ENCODE measurements at regions not wholly inside any gene's neighbourhood (a gene's known extent, or its start where the extent isn't known, plus 50 kb on each side); places are given as distances from the start of the nearest gene placed in this dataset.

DNA sequence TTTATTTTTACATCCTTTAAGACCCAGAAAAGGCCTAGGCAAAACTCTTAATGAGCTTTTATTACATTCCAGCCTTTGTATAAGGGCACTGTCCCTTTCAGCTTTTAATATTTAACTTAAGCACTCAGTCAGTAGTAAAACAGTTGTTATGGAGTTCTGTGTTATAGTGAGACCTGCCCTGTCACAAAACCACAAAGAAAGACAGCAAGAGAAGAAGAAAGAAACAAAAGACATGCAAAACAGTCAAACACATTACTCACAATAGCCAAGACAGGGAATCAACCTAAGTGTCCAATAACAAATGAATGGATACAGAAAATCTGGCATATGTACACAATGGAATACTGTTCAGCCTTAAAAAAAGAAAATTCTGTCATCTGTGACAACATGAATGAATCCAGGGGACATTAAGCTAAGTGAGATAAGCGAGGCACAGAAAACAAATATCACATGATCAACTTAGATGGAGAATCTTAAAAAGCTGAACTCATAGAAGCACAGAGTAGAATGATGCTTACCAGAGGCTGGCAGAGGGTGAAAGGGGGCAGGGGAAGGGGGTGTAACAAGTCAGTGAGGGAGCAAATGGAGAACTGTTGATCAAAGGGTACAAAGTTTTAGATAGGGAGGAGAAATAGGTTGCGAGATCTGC, 63.8 kb upstream of the CCNG1 start:
- no peak for DNase-seq

DNA sequence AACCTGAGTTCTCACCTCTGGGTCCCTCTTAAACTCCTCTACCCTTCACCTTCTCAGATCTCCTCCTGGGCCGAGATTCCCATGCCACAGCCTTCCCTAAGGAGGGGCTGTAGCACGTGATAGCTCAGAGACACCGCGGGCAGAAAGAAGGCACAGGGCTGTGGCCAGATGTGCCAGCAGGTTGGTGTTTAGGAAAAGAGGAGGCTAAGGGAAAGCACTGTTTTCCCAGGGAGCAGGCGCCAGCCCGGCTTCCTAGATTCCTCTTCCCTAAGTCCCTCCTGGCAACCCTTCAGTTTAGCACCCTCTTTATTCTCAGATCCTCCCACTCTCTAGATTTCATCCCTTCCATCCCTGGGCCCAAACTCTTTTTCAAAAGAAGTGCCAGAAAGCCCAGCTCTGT, 59.4 kb upstream of the CCNG1 start:
- no peak for DNase-seq

DNA sequence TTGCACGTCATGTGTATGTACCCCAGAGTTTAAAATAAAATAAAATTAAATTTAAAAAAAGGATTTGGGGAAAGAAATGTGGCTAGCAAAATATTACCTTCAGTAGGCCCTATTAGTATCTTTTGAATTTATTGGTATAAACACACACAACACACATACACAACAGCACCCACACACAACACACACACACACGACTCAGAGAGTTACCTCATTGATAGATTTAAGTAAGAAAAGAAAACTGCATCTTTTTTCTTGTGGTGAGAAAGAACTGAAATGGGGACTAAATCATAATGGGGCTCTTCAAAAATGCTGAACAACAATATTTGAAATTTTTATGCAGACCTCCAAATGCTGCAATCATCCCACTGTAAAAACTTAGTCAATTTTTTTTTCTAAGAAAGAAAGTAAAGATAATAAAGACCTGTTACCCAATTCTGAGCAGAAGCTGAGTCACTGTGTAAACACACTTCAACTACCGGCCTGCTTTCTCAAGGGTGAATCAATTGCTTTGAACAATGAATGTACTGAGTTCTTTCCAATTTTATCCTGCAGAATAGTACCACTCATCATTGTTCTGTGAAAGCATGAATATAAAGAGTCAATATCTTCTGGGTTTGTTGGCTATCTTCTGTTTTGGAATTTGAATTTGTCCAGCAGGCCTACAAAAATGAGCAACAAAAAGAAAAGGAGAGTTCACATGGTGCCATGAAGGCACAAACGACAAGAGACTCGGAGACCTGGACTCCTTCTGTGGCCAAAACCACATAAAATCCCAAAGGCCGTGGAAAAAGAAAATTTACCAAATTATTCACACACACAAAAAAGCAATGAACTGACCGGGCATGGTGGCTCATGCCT, 57.9 kb upstream of the CCNG1 start:
- no peak for DNase-seq

- DNase-seq, result no peak
Measured at GRCh38 chr5:163381832-163382231, 55.6 kb upstream of the CCNG1 start.

DNA sequence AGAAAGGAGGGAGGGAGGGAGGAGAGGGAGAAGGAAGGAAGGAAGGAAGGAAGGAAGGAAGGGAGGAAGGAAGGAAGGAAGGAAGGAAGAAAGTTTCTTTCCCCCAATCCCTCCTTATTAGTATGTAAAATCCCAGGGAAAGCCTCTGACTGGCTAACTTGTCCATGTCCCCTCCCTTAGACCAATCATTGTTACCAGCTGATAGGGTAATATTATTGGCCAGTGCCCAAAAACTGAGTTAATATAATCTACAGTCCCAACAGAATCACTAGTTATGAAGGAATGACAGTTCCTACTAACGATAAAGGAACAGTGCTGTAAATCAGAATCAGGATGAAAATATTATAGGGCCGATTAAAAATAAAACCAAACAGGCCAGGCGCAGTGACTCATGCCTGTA, 53.6 kb upstream of the CCNG1 start:
- no peak for DNase-seq

DNA sequence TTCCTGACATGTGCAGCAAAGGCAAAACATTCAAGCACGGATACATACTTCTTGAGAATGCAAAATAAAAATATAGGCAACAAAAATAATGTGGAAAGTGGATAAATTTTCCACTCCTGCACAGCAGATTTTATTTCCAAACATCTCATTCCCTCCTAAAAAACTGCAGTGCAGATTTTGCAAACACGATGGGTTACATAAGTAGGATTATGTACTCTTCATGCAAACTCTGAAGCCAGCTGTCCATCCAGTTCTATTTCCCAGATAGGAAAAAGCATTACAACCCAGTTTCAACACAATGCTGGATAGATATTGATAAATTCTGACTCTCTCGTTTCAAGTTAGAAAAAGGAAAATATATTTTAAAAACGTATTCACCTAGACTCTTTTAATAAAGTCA, 52.7 kb upstream of the CCNG1 start:
- no peak for DNase-seq

GRCh38 chr5:163385271-163385670, 52.1 kb upstream of the CCNG1 start:
- DNase-seq, result no peak

- no peak for DNase-seq
Measured at GRCh38 chr5:163385824-163386223, 51.6 kb upstream of the CCNG1 start.

GRCh38 chr5:163386352-163386751, 51.0 kb upstream of the CCNG1 start:
- no peak for DNase-seq

- DNase-seq, result no peak
Measured at GRCh38 chr5:163387589-163388343, 49.6 kb upstream of the CCNG1 start.
